Natural killer cell (primary cell): ENCODE measurements at regions not wholly inside any gene's neighbourhood (a gene's known extent, or its start where the extent isn't known, plus 50 kb on each side); places are given as distances from the start of the nearest gene placed in this dataset.

Experiments used
- ATAC-seq, 3 donors: fragments of 150-1000 bp in 2 of 3; fragments of 200-7000 bp in 1 of 3; cut with Tn5 transposase; 1 replicate in 1 of 3; 2 replicates in 2 of 3; pipeline ENCODE4 v1.10.0; 2021; ENCODE audit warnings: mild to moderate bottlenecking in 2 of 3, moderate library complexity in 2 of 3
- DNase-seq, 2 donors: peaks; one replicate each; pipeline versions ENCODE4 v3.0.0 to v3.0.0-alpha.2; 2013 to 2021; ENCODE audit warnings: mixed read lengths in 1 of 2
- H3K27ac ChIP-seq: one replicate; pipeline ENCODE4 v1.5.1; 2013; ENCODE audit warnings: mild to moderate bottlenecking, low read length
- H3K27me3 ChIP-seq: one replicate; pipeline ENCODE4 v1.6.1; 2013; ENCODE audit warnings: low read length; ENCODE audit not compliant: control insufficient read depth, insufficient read depth
- H3K36me3 ChIP-seq: one replicate; pipeline ENCODE4 v1.6.1; 2013; ENCODE audit warnings: low read length; ENCODE audit not compliant: control insufficient read depth, insufficient read depth
- H3K4me1 ChIP-seq: one replicate; pipeline ENCODE4 v1.6.1; 2013; ENCODE audit warnings: low read length; ENCODE audit not compliant: control insufficient read depth, insufficient read depth
- H3K4me3 ChIP-seq: one replicate; pipeline ENCODE4 v1.5.1; 2013; ENCODE audit warnings: low read length
- H3K9me3 ChIP-seq: one replicate; pipeline ENCODE4 v1.6.1; 2013; ENCODE audit warnings: low read length; ENCODE audit not compliant: control insufficient read depth, insufficient read depth
- H3K27ac Mint-ChIP-seq, 2 donors: one replicate each; pipeline ENCODE4 v1.8.0; 2022; ENCODE audit warnings: mild to moderate bottlenecking in 2 of 2, mixed read lengths in 2 of 2, moderate library complexity in 1 of 2
- H3K27me3 Mint-ChIP-seq, 2 donors: one replicate each; pipeline ENCODE4 v1.8.0; 2022; ENCODE audit warnings: low read depth in 2 of 2, mixed read lengths in 2 of 2
- H3K36me3 Mint-ChIP-seq: one replicate; pipeline ENCODE4 v1.8.0; 2022; ENCODE audit warnings: mixed read lengths
- H3K4me1 Mint-ChIP-seq, 2 donors: one replicate each; pipeline ENCODE4 v1.8.0; 2022; ENCODE audit warnings: mixed read lengths in 2 of 2
- H3K4me3 Mint-ChIP-seq: one replicate; pipeline ENCODE4 v1.8.0; 2022; ENCODE audit warnings: mild to moderate bottlenecking, moderate library complexity, mixed read lengths
- H3K9me3 Mint-ChIP-seq, 2 donors: one replicate each; pipeline ENCODE4 v1.8.0; 2022; ENCODE audit warnings: mixed read lengths in 2 of 2
- WGBS: methylation state at CpG from one replicate; pipeline ENCODE4 v1.1.7; 2013; ENCODE audit warnings: missing lambda C conversion rate; ENCODE audit not compliant: insufficient coverage; 5-methylcytosine and 5-hydroxymethylcytosine counted together
- intact Hi-C: fragments of 100-400 bp; cut with micrococcal nuclease; formaldehyde crosslinking; loops from one replicate; pipeline ENCODE4 v1.14.2; 2022
- TF ChIP-seq, protein P1 (sequence below): fragments of 200-600 bp; IDR thresholded peaks from one replicate; pipeline ENCODE4 v1.8.0; 2022; ENCODE audit warnings: antibody characterized with exemption

GRCh38 chr5:2129568-2130272 is 247.0 kb upstream of the IRX4 start:
- Histone ChIP-seq H3K36me3 (no peaks in the 10 kb centered on the region), H3K27me3 (no peaks in the 10 kb centered on the region), H3K4me1 (no peaks in the 10 kb centered on the region), H3K4me3 (no peak overlapping the region), H3K9me3 (no peaks in the 10 kb centered on the region), H3K27ac (no peak overlapping the region)
- 57% methylated on average over 21 of the region's 21 CpGs for WGBS
- no peak overlapping the region for H3K4me3 Mint-ChIP-seq
- no peaks in the 10 kb centered on the region for H3K4me1 Mint-ChIP-seq
- TF ChIP-seq, protein P1, sequence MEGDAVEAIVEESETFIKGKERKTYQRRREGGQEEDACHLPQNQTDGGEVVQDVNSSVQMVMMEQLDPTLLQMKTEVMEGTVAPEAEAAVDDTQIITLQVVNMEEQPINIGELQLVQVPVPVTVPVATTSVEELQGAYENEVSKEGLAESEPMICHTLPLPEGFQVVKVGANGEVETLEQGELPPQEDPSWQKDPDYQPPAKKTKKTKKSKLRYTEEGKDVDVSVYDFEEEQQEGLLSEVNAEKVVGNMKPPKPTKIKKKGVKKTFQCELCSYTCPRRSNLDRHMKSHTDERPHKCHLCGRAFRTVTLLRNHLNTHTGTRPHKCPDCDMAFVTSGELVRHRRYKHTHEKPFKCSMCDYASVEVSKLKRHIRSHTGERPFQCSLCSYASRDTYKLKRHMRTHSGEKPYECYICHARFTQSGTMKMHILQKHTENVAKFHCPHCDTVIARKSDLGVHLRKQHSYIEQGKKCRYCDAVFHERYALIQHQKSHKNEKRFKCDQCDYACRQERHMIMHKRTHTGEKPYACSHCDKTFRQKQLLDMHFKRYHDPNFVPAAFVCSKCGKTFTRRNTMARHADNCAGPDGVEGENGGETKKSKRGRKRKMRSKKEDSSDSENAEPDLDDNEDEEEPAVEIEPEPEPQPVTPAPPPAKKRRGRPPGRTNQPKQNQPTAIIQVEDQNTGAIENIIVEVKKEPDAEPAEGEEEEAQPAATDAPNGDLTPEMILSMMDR, result no peak
- no peaks in the 10 kb centered on the region for H3K9me3 Mint-ChIP-seq
- peaks cover 0 to 11% of the 10 kb centered on the region in 2 donors for H3K27me3 Mint-ChIP-seq
- no peak overlapping the region for H3K27ac Mint-ChIP-seq
- ATAC-seq (no peak), DNase-seq (no peak)
- intact Hi-C loops, result no loop called here
- H3K36me3 Mint-ChIP-seq, result no peaks in the 10 kb centered on the region

GRCh38 chr5:2128686-2129355 is 246.1 kb upstream of the IRX4 start:
- 71% methylated on average over 20 of the region's 21 CpGs for WGBS
- Histone ChIP-seq H3K9me3 (no peaks in the 10 kb centered on the region), H3K4me3 (no peak overlapping the region), H3K27me3 (no peaks in the 10 kb centered on the region), H3K27ac (no peak overlapping the region), H3K36me3 (no peaks in the 10 kb centered on the region), H3K4me1 (no peaks in the 10 kb centered on the region)
- Mint-ChIP-seq H3K27me3 (peaks cover under 1 to 13% of the 10 kb centered on the region in 2 donors), H3K9me3 (no peaks in the 10 kb centered on the region), H3K4me3 (no peak overlapping the region), H3K27ac (no peak overlapping the region), H3K36me3 (no peaks in the 10 kb centered on the region), H3K4me1 (no peaks in the 10 kb centered on the region)
- DNase-seq, result no peak
- no peak for ATAC-seq
- TF ChIP-seq, protein P1, result no peak
- intact Hi-C loops, result no loop called here

GRCh38 chr5:2126512-2126911 is 243.8 kb upstream of the IRX4 start:
- H3K4me1 ChIP-seq, result no peaks in the 10 kb centered on the region
- intact Hi-C loops, result no loop called here
- Mint-ChIP-seq H3K36me3 (no peaks in the 10 kb centered on the region), H3K4me1 (no peaks in the 10 kb centered on the region), H3K9me3 (no peaks in the 10 kb centered on the region), H3K27ac (no peak overlapping the region), H3K27me3 (peaks cover 3 to 28% of the 10 kb centered on the region in 2 donors), H3K4me3 (no peak overlapping the region)
- DNase-seq (no peak), ATAC-seq (no peak)
- TF ChIP-seq, protein P1, result no peak
- no peaks in the 10 kb centered on the region for H3K9me3 ChIP-seq
- H3K27ac ChIP-seq, result no peak overlapping the region
- no peaks in the 10 kb centered on the region for H3K27me3 ChIP-seq
- H3K36me3 ChIP-seq, result no peaks in the 10 kb centered on the region
- no peak overlapping the region for H3K4me3 ChIP-seq
- WGBS, result 81% methylated on average over 9 of the region's 9 CpGs
